ENCODE measurements at regions not wholly inside any gene's neighbourhood (a gene's known extent, or its start where the extent isn't known, plus 50 kb on each side); places are given as distances from the start of the nearest gene placed in this dataset.

- TF ChIP-seq SIN3A (IDR thresholded peaks at IDR 0.05; ENCODE audit: low read depth): no peak
- no peak for TF ChIP-seq POLR2A (IDR thresholded peaks at IDR 0.05; ENCODE audit: borderline replicate concordance, extremely low read depth, insufficient read depth, insufficient read length)
- no peak for TF ChIP-seq ZNF274 (IDR thresholded peaks at IDR 0.05; ENCODE audit: low read depth, low read length)
- no peak for TF ChIP-seq EZH2 (IDR thresholded peaks at IDR 0.05)
- TF ChIP-seq CTCF (IDR thresholded peaks at IDR 0.05 in 2 of 3, conservative IDR thresholded peaks at IDR 0.05 in 1 of 3; ENCODE audit: borderline replicate concordance in 1 of 3, insufficient read depth in 1 of 3, low read depth in 2 of 3, low read length in 2 of 3): no peak
Observed at GRCh38 chr4:181264893-181265292, 978.3 kb upstream of the TENM3 start.

Measured in HCT116 (cell line).